ENCODE measurements at regions not wholly inside any gene's neighbourhood (a gene's known extent, or its start where the extent isn't known, plus 50 kb on each side); places are given as distances from the start of the nearest gene placed in this dataset.

DNA sequence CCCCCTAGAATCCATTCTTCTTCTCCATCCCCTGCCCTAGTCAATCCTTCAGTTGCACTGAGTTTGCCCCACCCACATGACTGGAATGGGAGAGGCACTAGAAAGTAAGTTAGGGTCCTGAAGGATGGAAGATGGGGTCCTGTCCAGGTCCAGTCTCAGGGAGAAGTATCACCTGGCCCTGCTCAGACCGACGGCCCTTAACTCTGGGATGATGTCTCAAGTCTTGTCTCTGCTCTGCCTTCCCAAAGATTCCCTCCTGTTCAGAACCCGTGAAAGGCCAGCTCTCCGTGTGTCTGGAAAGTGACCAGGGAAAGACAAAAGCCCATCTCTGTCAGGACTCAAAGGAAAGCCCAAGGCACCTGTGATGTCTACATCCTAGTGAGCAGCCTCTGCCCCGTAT, 88.8 kb downstream of the OAT start:
- TF ChIP-seq, protein P1, sequence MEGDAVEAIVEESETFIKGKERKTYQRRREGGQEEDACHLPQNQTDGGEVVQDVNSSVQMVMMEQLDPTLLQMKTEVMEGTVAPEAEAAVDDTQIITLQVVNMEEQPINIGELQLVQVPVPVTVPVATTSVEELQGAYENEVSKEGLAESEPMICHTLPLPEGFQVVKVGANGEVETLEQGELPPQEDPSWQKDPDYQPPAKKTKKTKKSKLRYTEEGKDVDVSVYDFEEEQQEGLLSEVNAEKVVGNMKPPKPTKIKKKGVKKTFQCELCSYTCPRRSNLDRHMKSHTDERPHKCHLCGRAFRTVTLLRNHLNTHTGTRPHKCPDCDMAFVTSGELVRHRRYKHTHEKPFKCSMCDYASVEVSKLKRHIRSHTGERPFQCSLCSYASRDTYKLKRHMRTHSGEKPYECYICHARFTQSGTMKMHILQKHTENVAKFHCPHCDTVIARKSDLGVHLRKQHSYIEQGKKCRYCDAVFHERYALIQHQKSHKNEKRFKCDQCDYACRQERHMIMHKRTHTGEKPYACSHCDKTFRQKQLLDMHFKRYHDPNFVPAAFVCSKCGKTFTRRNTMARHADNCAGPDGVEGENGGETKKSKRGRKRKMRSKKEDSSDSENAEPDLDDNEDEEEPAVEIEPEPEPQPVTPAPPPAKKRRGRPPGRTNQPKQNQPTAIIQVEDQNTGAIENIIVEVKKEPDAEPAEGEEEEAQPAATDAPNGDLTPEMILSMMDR (IDR thresholded peaks at IDR 0.05), result no peak

DNA sequence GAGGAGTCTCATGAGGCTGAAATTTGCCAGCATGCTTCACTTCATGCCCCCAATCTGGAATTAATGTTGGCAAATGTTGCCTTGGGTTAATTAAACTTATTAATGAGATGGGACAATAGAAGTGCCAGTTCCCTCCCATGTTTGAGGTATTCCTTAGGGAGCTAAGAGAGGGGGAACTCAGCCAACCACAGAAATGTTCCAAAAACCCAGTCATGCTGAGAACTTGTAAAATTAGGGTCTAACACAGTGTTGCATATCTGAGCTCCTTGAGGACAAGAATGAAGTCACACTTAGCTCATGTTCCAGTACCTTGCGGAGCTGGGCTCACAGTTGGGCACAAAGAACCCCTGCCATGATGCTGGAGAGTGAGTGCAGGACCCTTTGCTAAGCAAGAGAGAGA, 89.4 kb downstream of the OAT start:
- TF ChIP-seq, protein P1 (IDR thresholded peaks at IDR 0.05), result no peak

DNA sequence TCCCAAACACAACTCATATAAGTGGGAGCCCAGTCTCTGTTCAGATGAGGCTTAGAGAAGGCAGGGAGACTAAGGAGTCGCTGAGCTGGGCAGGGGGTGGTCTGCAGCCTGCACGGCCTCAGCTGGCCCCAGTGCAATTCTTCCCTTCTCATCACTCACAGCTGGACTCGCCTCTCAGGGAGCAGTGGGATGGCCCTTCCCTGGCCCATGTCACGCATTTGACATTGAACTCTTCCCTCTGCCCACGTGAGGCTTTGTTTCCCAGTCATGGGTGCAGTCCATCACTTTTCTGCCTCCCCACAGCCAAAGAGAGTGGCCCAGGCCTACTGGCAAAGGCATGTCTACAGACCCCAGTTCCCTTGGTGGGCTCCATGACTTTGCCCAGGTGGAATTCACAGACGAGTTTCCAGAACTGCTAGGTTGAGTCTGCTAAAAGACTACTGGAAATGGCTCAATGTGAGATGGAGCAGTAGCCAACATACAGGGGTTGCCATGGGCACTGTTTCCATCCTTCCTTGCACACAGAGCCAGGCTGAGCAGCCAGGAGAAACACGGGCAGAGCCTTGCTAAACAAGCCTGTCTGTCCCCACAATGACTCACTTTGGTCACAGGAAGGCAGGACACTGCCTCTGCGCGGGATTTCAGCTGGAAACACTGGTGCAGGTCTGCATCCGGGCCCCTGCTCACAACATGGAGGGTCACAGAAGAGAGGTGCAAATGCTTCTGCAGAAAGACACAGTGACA, 90.1 kb downstream of the OAT start:
- TF ChIP-seq, protein P1 (IDR thresholded peaks at IDR 0.05), result no peak

DNA sequence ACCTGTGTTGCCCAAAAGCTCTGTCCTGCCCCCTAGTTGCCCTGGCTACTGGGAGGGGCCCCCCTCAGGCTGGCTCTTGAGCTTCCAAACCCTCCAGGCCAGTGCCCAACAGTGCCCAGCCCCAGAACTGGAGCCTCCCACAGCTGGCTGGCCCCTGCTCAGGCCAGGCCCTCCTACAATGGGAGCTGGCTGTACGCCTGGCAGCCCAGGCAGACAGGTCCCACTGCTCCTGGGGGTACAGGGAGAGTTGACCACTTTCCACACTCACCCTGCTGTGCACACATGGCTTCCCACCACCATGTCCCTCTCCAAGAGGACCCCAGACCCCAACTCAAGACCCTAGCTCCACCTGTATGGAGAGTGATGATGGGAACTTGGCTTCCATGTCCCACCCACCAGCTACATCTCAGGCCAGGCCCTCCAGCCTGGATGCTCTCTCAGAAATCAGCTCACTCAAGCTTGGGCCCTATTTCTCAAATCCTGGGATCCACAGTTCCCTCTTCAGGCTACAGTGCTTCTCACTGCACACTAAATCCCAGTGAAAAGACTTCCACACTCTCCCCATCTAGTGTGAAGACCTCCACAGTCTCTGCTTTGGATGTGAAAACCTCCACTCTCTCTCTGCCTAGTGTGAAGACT, 92.6 kb downstream of the OAT start:
- TF ChIP-seq, protein P1 (IDR thresholded peaks at IDR 0.05), result no peak

DNA sequence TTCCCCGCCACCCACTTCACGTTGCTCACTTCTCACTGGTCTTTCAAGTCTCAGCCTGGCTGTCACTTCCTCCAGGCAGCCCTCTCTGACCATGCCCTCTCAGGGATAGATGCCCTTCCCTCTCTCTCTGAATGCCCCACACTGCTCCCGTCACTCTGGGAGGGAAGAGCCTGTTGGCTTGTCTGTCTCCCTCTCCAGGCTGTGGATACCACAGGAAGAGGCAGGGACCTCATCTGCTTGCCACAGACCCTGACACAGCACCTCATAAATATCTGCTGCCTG, 93.1 kb downstream of the OAT start:
- TF ChIP-seq, protein P1 (IDR thresholded peaks at IDR 0.05), result no peak

DNA sequence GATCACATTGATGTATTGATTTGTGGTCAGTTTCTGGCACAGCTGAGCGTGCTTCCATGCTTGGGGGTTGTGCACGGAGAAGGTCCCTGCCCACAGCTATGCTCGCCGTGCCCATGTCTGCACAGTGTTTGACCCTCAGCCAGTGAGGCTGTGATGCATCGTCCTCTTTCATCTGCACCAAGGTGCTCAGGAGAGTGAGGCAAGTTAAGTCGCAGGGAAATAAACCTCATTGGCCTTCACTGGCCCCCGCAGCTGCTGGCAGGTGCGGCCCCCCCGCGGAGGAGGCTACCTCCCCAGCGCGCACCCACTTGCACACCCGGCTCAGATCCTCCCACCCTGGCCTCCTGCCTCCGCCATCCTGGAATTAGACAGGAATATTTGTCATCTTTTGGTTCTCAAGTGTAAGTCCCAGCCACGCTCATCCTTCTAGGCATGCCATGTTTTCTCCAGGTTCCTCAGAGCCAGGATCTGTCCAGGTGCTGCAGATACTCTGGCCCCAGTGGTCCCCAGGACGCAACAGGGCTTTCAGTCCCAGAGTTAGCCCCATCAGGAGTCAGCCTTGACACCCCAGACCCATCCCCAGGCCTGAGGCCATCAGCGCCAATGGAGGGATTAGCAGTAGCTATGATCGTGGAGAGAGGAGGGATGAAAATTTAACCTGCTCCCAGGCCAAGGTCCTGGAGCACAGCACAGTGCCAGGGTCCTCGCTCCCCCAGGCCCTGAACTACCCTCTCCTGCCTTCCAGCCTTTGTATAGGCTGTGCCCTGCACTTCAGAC, 93.7 kb downstream of the OAT start:
- TF ChIP-seq, protein P1 (IDR thresholded peaks at IDR 0.05), result no peak

DNA sequence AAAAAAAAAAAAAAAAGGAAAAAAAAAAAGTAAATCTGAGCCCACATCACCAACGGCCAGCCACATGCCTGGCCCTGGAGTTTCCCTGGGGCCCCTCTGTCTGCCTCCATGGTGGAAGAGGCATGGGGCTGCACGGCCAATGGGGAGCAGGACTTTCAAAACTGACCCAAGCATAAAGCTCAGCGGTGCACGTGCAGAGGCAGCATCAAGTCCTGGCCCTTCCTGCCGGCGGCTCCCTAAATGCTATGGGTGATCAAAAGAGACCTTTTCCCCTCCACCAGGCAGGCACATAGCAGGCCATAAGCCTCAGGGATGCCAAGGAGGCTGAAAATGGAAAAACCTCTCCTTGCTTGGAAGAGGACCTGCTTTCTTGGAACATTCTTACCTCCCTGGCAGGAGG, 94.3 kb downstream of the OAT start:
- TF ChIP-seq, protein P1 (IDR thresholded peaks at IDR 0.05), result no peak
